Thymus (tissue), 11 donors: ENCODE measurements at regions not wholly inside any gene's neighbourhood (a gene's known extent, or its start where the extent isn't known, plus 50 kb on each side); places are given as distances from the start of the nearest gene placed in this dataset.

Experiments used
- DNase-seq, 9 donors: peaks; one replicate each; pipeline ENCODE4 v3.0.0-alpha.2; 2013; ENCODE audit warnings: low spot score in 9 of 9, low read depth in 6 of 9, missing footprints in 1 of 9
- H3K27ac ChIP-seq, 2 donors: one replicate each; pipeline ENCODE4 v1.5.1; 2013; ENCODE audit warnings: control low read depth in 1 of 2, low read depth in 1 of 2, low read length in 1 of 2, mild to moderate bottlenecking in 1 of 2, moderate library complexity in 1 of 2
- H3K27me3 ChIP-seq, 2 donors: one replicate each; pipeline ENCODE4 v1.5.1; 2013; ENCODE audit warnings: low read length in 1 of 2; ENCODE audit not compliant: control insufficient read depth in 2 of 2, insufficient read depth in 1 of 2
- H3K36me3 ChIP-seq, 2 donors: one replicate each; pipeline ENCODE4 v1.5.1; 2013; ENCODE audit warnings: low read length in 1 of 2, mild to moderate bottlenecking in 1 of 2, moderate library complexity in 1 of 2; ENCODE audit not compliant: control insufficient read depth in 2 of 2, insufficient read depth in 2 of 2
- H3K4me1 ChIP-seq, 2 donors: one replicate each; pipeline ENCODE4 v1.5.1; 2013; ENCODE audit warnings: low read length in 2 of 2; ENCODE audit not compliant: control insufficient read depth in 2 of 2, insufficient read depth in 2 of 2
- H3K4me3 ChIP-seq, 2 donors: one replicate each; pipeline ENCODE4 v1.5.1; 2013; ENCODE audit warnings: low read length in 2 of 2, control low read depth in 1 of 2, mild to moderate bottlenecking in 1 of 2
- H3K9me3 ChIP-seq, 2 donors: one replicate each; pipeline ENCODE4 v1.5.1; 2013; ENCODE audit warnings: low read length in 1 of 2, mild to moderate bottlenecking in 1 of 2; ENCODE audit not compliant: control insufficient read depth in 2 of 2, insufficient read depth in 1 of 2
- WGBS: extraction: QIAGEN DNeasy Blood & Tissue Kit; methylation state at CpG from one replicate; pipeline ENCODE4 v1.1.7; 2013; 5-methylcytosine and 5-hydroxymethylcytosine counted together
- donor health status: healthy.

GRCh38 chr1:55928576-55928975, 650.8 kb downstream of the PLPP3 start:
- no peaks in the 10 kb centered on the region for H3K27me3 ChIP-seq
- no peak overlapping the region for H3K27ac ChIP-seq
- DNase-seq = no peak
- no peak overlapping the region for H3K4me3 ChIP-seq
- 95% methylated on average over 2 of the region's 2 CpGs for WGBS
- H3K36me3 ChIP-seq = no peaks in the 10 kb centered on the region
- no peaks in the 10 kb centered on the region for H3K9me3 ChIP-seq
- H3K4me1 ChIP-seq = no peaks in the 10 kb centered on the region

- WGBS = 71% methylated on average over 1 of the region's 1 CpG
- no peak overlapping the region for H3K27ac ChIP-seq
Measured at GRCh38 chr1:55927702-55928290, 651.6 kb downstream of the PLPP3 start.

GRCh38 chr1:55926906-55927471, 652.4 kb downstream of the PLPP3 start:
- Histone ChIP-seq H3K27ac (no peak overlapping the region), H3K4me3 (no peak overlapping the region), H3K36me3 (no peaks in the 10 kb centered on the region), H3K4me1 (no peaks in the 10 kb centered on the region), H3K9me3 (no peaks in the 10 kb centered on the region), H3K27me3 (no peaks in the 10 kb centered on the region)
- WGBS = 92% methylated on average over 11 of the region's 11 CpGs
- no peak for DNase-seq

More at GRCh38 chr1:55927702-55928290, 651.6 kb downstream of the PLPP3 start:
- H3K27me3 ChIP-seq = no peaks in the 10 kb centered on the region
- H3K4me3 ChIP-seq = no peak overlapping the region
- H3K4me1 ChIP-seq = no peaks in the 10 kb centered on the region
- H3K36me3 ChIP-seq = no peaks in the 10 kb centered on the region
- H3K9me3 ChIP-seq = no peaks in the 10 kb centered on the region
- no peak for DNase-seq

- Histone ChIP-seq H3K4me1 (no peaks in the 10 kb centered on the region), H3K36me3 (no peaks in the 10 kb centered on the region), H3K27me3 (no peaks in the 10 kb centered on the region), H3K9me3 (peaks cover 0 to 14% of the 10 kb centered on the region in 2 donors), H3K27ac (no peak overlapping the region), H3K4me3 (no peak overlapping the region)
- WGBS = 88% methylated on average over 3 of the region's 3 CpGs
- no peak for DNase-seq
Measured at GRCh38 chr1:55916907-55917306, 662.5 kb downstream of the PLPP3 start.

- whole genome bisulfite sequencing = 97% methylated on average over 2 of the region's 2 CpGs
- DNase-seq = no peak
- no peaks in the 10 kb centered on the region for H3K27me3 ChIP-seq
- no peak overlapping the region for H3K27ac ChIP-seq
- no peaks in the 10 kb centered on the region for H3K4me1 ChIP-seq
- peaks cover 0 to 14% of the 10 kb centered on the region in 2 donors for H3K9me3 ChIP-seq
- no peaks in the 10 kb centered on the region for H3K36me3 ChIP-seq
- H3K4me3 ChIP-seq = no peak overlapping the region
Measured at GRCh38 chr1:55916481-55916880, 662.9 kb downstream of the PLPP3 start.

GRCh38 chr1:55913565-55913964, 665.8 kb downstream of the PLPP3 start:
- 97% methylated on average over 7 of the region's 7 CpGs for WGBS
- no peak for DNase-seq
- Histone ChIP-seq H3K27me3 (no peaks in the 10 kb centered on the region), H3K4me3 (no peak overlapping the region), H3K4me1 (no peaks in the 10 kb centered on the region), H3K36me3 (no peaks in the 10 kb centered on the region), H3K27ac (no peak overlapping the region), H3K9me3 (peaks cover 0 to 14% of the 10 kb centered on the region in 2 donors)

- WGBS = 96% methylated on average over 6 of the region's 6 CpGs
- no peak for DNase-seq
Measured at GRCh38 chr1:55912438-55912837, 666.9 kb downstream of the PLPP3 start.

GRCh38 chr1:55904541-55904940, 674.8 kb downstream of the PLPP3 start:
- Histone ChIP-seq H3K27ac (no peak overlapping the region), H3K9me3 (no peaks in the 10 kb centered on the region), H3K36me3 (no peaks in the 10 kb centered on the region), H3K4me1 (no peaks in the 10 kb centered on the region), H3K27me3 (no peaks in the 10 kb centered on the region), H3K4me3 (no peak overlapping the region)
- WGBS = 99% methylated on average over 3 of the region's 3 CpGs
- DNase-seq = no peak

More at GRCh38 chr1:55912438-55912837, 666.9 kb downstream of the PLPP3 start:
- H3K27me3 ChIP-seq = no peaks in the 10 kb centered on the region
- no peaks in the 10 kb centered on the region for H3K4me1 ChIP-seq
- H3K4me3 ChIP-seq = no peak overlapping the region
- H3K9me3 ChIP-seq = peaks cover 0 to 14% of the 10 kb centered on the region in 2 donors
- no peaks in the 10 kb centered on the region for H3K36me3 ChIP-seq
- no peak overlapping the region for H3K27ac ChIP-seq

GRCh38 chr1:55898181-55898580, 681.2 kb downstream of the PLPP3 start:
- Histone ChIP-seq H3K4me3 (no peak overlapping the region), H3K36me3 (no peaks in the 10 kb centered on the region), H3K27ac (no peak overlapping the region), H3K27me3 (no peaks in the 10 kb centered on the region), H3K4me1 (no peaks in the 10 kb centered on the region), H3K9me3 (no peaks in the 10 kb centered on the region)
- WGBS = 99% methylated on average over 1 of the region's 1 CpG
- DNase-seq = no peak
